Right atrium auricular region (tissue), 2 donors: ENCODE measurements at regions not wholly inside any gene's neighbourhood (a gene's known extent, or its start where the extent isn't known, plus 50 kb on each side); places are given as distances from the start of the nearest gene placed in this dataset.

Source experiments
- DNase-seq: peaks from one replicate; pipeline ENCODE4 v3.0.0-alpha.2; 2019; ENCODE audit warnings: low spot score
- H3K27ac ChIP-seq, 2 donors: fragments of 200-600 bp; sonication (generic); 1 replicate in 1 of 2; 2 replicates in 1 of 2; pipeline ENCODE4 v1.5.1; 2016 to 2019
- H3K27me3 ChIP-seq, 2 donors: fragments of 200-600 bp; sonication (generic); one replicate each; pipeline versions ENCODE4 v1.5.1 to v1.6.0; 2017 to 2019
- H3K36me3 ChIP-seq: fragments of 200-600 bp; sonication (generic); one replicate; pipeline ENCODE4 v1.5.1; 2016
- H3K4me1 ChIP-seq, 2 donors: fragments of 200-600 bp; sonication (generic); one replicate each; pipeline versions ENCODE4 v1.5.1 to v1.6.0; 2017 to 2019
- H3K4me3 ChIP-seq, 2 donors: fragments of 200-600 bp; sonication (generic); 1 replicate in 1 of 2; 2 replicates in 1 of 2; pipeline ENCODE4 v1.5.1; 2017 to 2019; ENCODE audit warnings: mild to moderate bottlenecking in 1 of 2, moderate library complexity in 1 of 2
- H3K9me3 ChIP-seq, 2 donors: fragments of 200-600 bp; sonication (generic); one replicate each; pipeline ENCODE4 v1.5.1; 2019
- CTCF ChIP-seq, 2 donors: fragments of 200-600 bp; sonication (generic); IDR thresholded peaks; one replicate each; pipeline ENCODE4 v1.5.1; 2019; ENCODE audit warnings: antibody characterized with exemption in 2 of 2

DNA sequence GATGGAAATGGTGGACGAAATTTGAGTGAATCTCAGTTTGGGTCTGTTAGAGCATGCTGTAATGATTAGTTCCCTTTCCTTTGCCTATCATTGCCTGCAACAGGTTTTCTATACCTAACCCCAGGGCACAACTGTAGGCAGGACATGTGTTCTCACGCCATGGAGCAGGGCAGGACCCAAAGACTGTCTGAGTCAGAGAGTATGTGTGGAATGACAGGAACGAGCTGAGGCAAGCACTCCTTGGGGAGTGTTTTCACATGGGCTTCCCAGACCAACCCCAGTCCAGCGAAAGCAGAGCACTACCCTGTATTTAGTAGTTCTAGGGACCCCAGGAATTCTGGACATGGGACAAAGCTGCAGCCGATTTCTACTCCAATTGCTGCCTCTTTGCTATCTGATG lies 234.2 kb downstream of the HACE1 start:
- H3K27me3 ChIP-seq = no peaks in the 10 kb centered on the region

GRCh38 chr6:104623052-104623690 lies 236.5 kb downstream of the HACE1 start:
- H3K4me3 ChIP-seq = no peak overlapping the region
- H3K4me1 ChIP-seq = no peaks in the 10 kb centered on the region
- TF ChIP-seq CTCF (IDR thresholded peaks at IDR 0.05) = no peak
- H3K9me3 ChIP-seq = no peaks in the 10 kb centered on the region
- no peaks in the 10 kb centered on the region for H3K36me3 ChIP-seq
- no peaks in the 10 kb centered on the region for H3K27me3 ChIP-seq
- no peak overlapping the region for H3K27ac ChIP-seq
- no peak for DNase-seq

More for the DNA sequence above, 234.2 kb downstream of the HACE1 start:
- no peak for DNase-seq
- no peak overlapping the region for H3K27ac ChIP-seq
- H3K4me3 ChIP-seq = no peak overlapping the region
- TF ChIP-seq CTCF (IDR thresholded peaks at IDR 0.05) = no peak
- H3K9me3 ChIP-seq = no peaks in the 10 kb centered on the region
- no peaks in the 10 kb centered on the region for H3K4me1 ChIP-seq
- no peaks in the 10 kb centered on the region for H3K36me3 ChIP-seq

- no peaks in the 10 kb centered on the region for H3K9me3 ChIP-seq
- no peak overlapping the region for H3K27ac ChIP-seq
- TF ChIP-seq CTCF (IDR thresholded peaks at IDR 0.05) = no peak
- H3K27me3 ChIP-seq = no peaks in the 10 kb centered on the region
- H3K4me3 ChIP-seq = no peak overlapping the region
- H3K4me1 ChIP-seq = no peaks in the 10 kb centered on the region
- no peaks in the 10 kb centered on the region for H3K36me3 ChIP-seq
- DNase-seq = no peak
Observed at GRCh38 chr6:104621396-104621795, 238.3 kb downstream of the HACE1 start.

DNA sequence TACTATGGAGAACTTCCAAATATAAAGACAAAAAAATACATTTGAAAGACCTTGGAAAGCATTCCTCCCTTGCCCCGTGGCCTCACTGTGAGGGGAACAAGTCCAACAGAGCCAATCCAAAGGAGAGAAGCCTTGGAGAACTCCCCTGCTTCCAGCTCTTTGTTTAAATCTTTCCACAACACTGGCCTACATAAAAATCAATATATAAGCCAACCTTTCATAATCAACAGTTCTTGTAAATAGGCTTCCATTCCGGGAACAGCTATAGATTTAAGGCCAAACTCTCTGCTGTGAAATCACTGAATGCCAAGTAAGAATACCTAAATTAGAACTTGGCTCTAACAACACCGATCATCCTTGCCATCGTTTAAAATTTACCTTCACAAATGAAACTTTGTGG lies 242.1 kb downstream of the HACE1 start:
- no peak for DNase-seq
- Histone ChIP-seq H3K4me1 (no peaks in the 10 kb centered on the region), H3K36me3 (no peaks in the 10 kb centered on the region), H3K9me3 (no peaks in the 10 kb centered on the region), H3K4me3 (no peak overlapping the region), H3K27me3 (no peaks in the 10 kb centered on the region), H3K27ac (no peak overlapping the region)
- TF ChIP-seq CTCF (IDR thresholded peaks at IDR 0.05) = no peak

DNA sequence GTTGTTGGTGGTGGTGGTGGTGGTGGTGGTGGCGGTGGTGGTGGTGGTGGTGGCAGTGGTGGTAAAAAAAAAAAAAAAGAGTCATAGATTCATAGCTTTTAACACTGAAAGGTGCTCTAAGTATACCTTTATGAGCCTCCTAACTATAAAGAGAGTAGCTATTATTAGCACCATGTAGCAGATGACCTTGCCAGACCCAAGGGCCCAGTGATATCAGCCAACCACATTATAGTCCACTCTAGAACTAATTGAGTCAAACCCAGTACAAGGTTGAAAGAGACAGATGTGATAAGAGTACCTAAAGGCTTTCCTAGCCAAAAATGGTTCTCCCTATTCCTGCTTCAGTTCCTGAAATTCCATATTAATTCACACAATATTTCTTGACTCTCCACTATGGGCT lies 245.3 kb downstream of the HACE1 start:
- H3K4me3 ChIP-seq = no peak overlapping the region
- TF ChIP-seq CTCF (IDR thresholded peaks at IDR 0.05) = no peak
- no peaks in the 10 kb centered on the region for H3K36me3 ChIP-seq
- H3K9me3 ChIP-seq = no peaks in the 10 kb centered on the region
- no peak overlapping the region for H3K27ac ChIP-seq
- no peak for DNase-seq
- no peaks in the 10 kb centered on the region for H3K4me1 ChIP-seq
- no peaks in the 10 kb centered on the region for H3K27me3 ChIP-seq

GRCh38 chr6:104613416-104614001 lies 246.2 kb downstream of the HACE1 start:
- Histone ChIP-seq H3K27ac (no peak overlapping the region), H3K9me3 (no peaks in the 10 kb centered on the region), H3K4me3 (no peak overlapping the region), H3K36me3 (no peaks in the 10 kb centered on the region), H3K4me1 (no peaks in the 10 kb centered on the region), H3K27me3 (no peaks in the 10 kb centered on the region)
- DNase-seq = no peak
- no peak for TF ChIP-seq CTCF (IDR thresholded peaks at IDR 0.05)
